ENCODE measurements at regions not wholly inside any gene's neighbourhood (a gene's known extent, or its start where the extent isn't known, plus 50 kb on each side); places are given as distances from the start of the nearest gene placed in this dataset.
"Not testable (repeated sequence)": the region's sequence is repeated elsewhere in the genome, so short reads cannot be mapped to it uniquely, and the experiment has no call there.

DNA sequence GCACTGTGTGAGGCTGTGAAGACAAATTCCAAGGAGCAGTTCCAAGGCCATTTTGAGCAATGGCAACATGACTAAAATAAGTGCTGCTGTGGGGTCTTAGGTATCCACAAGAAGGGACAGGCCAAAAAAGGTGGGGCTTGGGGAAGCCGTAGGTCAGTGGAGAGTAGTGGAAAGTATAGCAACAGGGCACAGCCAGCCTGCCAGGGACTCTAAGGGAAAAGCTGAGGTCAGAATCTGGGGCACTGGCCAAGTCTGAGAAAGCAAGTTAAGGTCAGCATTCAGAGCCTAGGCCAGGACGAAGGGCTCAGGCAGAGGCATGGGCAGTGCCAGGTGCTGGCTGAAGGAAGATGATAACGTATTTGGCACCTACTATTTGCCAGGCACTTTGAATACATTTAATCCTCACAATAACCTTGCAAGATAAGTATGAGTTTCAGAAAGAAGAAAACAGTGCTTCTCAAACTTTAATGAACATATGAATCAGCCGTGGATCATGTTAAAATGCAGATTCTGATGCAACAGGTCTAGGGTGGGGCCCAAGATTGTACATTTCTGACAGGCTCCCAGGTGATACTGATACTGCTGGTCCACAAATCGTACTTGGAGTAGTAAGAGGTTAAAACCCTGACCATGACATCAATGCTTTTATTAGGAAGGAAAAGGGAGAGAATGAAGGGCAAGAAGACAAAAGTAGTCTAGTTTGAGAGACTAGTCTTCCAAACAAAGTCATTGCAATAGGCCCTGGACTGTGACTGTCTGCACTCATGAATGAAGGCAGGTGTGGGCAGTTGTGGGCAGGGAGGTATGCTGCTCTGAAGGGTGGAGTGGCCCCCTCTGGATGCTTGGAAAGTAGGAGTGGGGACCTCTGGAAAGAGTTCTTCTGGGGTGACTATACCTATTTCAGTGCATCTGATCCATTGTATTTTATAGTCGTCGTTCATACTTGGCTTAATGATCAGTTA, 106.3 kb upstream of the ANKRD28 start:
- DNase-seq = no peak

DNA sequence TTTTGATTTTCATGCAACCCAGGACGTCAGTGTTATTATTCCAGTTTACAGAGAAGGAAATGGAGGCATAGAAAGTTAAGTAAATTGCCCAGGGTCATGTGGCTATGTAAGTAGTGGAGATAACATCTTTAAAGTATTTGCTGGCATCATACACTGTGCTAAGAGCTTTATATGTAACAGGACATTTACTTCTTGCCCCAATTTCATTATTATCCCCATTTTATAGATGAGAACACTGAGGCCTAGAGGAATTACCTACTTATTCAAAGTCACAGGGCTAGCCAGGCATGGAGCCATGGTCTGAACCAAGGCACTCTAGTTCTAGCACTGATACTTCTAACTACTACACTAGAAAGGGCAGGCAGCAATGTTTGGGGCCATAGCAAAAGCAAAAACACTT, 107.3 kb upstream of the ANKRD28 start:
- no peak for DNase-seq

DNA sequence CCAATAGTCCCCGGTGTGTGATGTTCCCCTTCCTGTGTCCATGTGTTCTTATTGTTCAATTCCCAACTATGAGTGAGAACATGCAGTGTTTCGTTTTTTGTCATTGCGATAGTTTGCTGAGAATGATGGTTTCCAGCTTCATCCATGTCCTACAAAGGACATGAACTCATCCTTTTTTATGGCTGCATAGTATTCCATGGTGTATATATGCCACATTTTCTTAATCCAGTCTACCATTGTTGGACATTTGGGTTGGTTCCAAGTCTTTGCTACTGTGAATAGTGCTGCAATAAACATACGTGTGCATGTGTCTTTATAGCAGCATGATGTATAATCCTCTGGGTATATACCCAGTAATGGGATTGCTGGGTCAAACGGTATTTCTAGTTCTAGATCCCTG, 109.6 kb upstream of the ANKRD28 start:
- DNase-seq = not testable (repeated sequence)

DNA sequence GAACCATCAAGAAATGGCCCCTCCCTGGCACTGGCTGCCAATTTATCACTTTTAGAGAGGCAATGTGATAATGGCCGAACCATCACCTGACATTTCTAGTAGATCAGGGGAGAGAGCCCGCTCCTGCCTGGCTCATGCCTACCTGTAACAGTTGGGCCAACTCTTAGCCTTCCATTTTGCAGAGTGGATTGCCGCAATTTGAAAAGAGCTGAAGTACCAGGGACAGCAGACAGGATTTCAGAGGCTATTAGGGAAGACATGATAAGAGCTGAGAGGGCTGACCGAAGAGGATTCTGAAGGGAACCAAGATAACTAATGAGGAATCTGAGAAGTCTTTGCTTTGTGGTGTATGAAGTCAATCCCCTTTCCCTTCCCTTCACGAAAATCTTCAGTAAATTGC, 121.2 kb upstream of the ANKRD28 start:
- DNase-seq = no peak

DNA sequence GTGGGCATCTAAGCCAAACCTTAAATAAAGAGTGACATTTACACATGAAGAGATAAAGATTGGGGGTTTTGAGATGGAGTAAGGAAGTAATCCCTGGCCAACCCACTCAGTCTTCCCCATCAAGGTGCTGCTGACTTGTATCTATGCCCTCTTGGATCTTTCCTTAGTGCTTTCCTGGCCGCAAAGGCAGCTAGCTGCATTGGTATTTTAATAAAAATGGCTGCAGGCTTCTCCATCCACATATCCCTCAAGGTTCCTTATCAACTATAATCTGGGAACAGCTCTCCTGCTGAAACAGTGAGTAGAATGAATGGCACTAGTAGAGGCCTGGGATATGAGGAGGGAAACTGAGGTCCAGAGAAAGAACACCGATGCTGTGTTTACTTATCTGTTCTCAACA, 122.2 kb upstream of the ANKRD28 start:
- no peak for DNase-seq

DNA sequence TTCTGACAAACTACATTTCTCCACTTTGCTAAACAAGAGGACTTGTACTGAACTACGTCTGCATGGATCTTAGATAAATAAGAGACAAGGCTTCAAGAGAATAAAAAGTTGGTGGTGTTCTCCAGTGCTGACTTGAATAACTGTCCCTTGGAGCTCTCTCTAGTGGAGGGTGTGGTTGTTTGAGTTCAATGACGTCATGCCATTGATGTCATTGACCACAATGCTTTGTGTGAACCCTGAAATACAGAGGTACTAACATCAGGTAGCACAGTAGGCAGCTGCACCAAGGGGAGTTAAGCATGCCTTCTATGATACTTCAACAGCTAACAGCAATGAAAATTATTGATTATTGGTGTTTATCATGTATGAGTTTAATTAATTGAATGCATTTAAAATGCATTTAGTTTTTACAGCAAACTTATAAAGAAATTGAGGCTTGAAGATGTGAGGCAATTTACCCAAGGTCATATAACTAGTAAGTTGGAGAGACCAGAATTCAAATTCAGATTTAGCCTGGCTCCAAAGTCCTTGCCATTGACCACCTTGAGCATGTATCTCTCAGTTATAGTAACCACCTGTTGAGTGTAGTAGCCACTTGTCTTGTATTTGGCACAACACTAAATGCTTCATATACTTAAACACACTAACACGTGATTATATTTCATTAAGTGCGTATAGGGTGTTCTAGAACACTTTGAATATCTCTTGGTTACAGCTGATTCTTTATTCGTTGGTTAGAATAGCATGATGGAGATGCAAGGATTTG, 126.0 kb upstream of the ANKRD28 start:
- no peak for DNase-seq

DNA sequence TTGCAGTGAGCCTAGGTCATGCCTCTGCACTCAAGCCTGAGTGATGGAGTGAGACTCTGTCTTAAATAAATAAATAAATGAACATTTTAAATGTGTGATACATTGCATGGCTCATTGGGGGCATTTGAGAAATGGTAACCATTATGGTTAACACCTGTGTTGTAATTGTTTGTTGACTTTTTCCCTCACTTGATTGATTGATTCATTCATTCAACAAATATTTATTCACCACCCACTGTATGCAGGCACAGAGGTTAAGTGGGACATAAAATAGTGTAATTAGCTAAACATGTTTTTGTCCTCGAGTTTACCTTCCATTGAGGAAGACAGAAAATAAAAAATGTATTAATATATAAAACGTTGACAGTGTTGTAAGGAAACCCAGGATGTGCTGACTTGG, 127.1 kb upstream of the ANKRD28 start:
- no peak for DNase-seq

DNA sequence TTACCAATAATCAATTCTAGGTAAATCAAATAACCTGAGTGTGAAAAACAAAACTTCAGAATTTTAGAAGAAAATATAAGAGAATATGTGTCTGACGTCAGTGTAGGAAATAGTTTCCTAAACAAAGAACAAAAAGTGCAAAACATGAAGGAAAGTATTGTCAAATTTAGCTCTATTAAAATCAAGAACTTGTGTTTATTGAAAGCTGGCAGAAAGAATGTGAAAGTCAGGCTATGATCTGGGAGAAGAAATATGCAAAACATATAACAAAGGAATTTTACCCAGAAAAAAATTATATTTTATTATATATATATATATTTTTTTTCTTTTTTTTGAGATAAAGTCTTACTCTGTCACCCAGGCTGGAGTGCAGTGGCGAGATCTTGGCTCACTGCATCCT, 129.1 kb upstream of the ANKRD28 start:
- DNase-seq = no peak

DNA sequence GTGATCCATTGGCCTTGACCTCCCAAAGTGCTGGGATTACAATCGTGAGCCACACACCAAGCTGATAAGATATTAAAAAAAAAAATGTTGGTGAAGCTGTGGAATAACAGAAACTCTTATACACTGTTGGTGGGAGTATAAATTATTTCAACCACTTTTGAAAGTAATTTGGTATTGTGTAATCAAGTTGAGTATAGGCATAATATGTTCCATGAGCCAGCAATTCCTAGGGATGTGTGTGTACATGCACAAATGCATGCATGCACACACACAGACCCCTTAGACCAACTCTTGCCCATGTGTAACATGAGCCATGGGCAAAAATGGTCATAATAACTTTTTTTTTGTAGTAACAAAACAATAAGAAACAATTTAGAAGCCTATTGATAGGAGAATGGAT, 130.2 kb upstream of the ANKRD28 start:
- no peak for DNase-seq

DNA sequence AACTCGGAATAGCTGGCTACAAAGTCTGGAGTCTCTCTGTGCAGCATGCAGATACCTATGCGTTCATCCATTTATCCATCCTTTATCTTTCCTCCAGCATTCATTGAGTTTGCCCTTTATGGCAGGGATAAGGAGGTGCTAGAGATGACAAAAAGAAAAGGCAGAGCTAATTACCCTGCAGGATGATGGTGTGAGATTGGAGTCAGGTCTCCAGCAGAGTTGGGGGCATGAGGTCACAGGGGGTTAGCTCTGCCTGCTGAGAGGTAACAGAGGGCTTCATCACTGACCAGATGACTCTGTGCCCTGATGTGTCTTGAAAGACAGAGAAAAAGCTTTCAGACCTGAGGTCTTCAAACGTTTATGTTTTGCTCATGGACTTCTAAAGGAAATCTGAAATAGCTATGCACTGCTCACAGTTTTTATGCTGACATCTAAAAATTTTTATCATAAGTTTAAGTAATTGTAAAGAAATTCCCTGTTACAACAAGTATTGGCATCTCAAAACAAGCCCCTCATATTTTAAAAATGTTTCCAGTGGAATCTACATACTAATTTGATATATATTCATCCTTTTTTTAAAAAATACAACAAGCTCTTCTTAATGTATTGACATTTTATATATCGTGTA, 132.3 kb upstream of the ANKRD28 start:
- no peak for DNase-seq

DNA sequence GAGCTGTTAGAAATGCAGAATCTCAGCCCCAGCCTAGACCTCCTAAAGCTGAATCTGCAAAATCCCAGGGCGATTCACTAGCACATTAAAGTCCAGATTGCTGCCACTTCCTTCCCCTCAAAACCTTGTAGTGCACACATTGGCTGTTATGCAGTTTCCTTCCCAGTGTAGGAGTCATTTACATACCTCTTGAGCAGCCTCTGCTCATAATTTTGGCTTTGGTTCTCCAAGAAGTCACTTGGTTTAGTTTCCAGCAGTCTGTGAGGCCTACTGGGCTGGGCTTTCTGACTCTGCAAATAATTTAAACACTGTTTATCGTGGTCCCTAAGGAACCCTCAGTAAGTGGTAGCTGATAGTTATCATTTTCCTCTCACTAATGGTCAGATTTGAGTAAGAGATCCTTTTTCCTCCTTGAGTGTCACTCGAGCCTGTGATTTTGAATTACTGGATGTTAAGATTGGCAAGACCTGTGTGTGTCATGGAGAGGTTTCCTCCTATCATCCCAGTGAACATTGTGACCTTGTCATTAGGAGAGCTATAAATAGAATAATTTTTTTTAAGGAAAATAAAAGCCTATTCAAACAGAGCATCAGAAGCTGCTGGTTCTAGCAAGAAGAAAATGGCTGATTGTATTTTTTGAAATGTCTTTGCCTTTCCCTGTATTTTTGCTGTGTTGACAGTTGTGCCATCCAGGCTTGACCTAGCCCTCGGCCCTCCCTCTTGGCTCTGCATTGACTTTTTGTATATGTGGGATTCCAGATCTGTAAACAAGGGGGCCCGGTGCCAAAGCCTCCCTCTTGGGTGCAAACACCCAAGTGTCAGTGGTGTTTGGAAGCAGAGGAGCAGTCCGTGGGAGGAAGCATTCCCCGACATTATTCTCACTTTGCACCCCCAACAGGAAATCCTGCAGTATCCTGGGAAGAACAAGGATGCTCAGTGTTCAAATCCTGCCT, 134.8 kb upstream of the ANKRD28 start:
- no peak for DNase-seq

DNA sequence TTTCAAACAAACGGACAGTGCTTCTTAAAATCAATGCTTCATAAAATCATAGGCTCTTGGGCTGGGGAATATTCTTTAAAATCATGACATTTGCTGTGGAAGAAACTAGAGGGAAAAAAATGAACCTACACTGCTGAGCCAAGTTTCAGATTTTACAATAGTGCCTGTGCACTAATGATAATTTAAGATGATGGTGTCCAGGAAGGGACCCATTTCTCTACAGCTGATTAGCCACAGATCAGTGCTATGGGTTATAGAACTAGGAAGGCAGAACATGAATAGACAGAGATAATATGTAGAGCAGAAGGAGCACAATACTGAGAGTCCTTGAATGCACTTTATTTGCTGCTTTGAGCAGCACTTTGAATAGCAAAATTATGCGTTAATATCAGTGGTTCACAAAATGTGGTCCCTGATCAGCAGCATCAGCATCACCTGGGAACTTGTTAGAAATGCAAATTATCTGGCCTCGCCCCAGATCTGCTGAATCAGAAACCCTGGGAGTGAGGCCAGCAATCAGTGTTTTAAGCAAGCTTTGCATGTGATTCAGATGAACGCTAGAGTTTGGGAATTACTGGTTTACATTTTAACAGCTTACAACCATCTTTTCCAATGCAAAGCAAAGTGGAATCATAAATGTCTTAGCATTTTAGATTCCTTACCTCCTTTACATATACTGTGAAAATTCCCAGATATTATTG, 135.8 kb upstream of the ANKRD28 start:
- no peak for DNase-seq

DNA sequence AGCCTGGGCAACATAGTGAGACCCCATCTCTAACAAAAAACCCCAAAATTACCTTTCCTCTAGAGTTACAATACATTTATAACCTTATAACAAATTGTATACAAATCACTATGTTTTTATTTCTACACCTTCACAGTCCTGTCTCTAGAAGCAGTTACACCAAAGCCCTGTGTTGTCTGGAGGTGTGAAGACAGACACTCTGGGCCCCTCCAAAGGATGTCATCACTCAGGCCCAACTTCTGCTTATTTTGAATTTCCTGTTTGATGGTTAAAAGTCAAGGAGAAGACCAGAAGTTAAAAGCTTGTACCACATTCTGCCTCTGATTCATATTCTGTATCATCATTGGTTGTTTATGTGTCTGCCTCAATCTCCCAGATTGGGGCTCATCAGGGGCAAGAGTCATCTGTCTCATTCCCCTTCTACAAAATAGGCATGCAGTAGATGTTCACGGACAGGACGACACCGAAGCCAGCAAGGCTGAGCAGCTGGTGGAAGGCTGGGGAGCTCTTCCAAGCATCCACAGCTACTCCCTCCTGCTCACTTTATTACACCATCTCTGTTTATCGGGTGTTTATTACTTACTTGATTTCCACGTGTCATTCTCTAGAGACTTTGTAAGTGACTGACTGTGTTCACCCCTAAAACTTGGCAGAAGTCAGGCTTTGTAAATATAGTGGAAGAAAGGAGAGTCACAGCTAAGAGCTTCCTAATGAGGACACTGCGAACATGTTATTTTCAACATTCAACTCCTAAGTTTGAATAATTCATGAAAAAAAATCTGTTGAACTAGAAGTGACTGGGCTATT, 136.8 kb upstream of the ANKRD28 start:
- no peak for DNase-seq

DNA sequence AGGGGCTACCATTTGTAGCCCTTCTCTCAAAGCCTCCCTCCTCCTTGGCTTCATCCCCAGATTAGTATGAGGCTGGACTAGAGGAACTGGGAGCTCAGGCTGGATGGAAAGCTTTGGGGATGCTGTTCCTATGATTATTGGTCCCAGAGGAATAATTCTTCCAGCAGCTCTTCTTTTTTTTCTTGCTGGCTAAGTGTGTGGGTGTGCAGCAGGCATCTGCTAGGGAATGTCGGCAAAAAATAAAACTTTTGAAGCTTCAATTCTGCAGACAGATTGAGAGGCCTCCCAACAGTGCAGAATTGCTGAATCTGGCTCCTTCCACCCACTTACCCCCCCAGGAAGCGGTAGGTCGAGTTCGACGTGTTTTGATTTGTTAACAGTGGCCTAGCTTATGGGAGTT, 138.5 kb upstream of the ANKRD28 start:
- DNase-seq = no peak

DNA sequence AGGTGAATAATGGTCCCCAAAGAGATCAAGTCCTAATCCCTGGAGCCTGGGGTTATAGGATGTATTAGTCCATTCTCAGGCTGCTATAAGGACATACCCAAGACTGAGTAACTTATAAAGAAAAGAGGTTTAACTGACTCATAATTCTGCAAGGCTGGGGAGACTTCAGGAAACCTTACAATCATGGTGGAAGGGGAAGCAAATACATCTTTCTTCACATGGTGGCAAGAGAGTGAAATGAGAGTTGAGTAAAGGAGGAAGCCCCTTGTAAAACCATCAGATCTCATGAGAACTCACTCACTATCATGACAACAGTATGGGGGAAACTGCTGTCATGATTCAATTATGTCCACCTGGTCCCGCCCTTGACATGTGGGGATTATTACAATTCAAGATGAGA, 142.9 kb upstream of the ANKRD28 start:
- no peak for DNase-seq

DNA sequence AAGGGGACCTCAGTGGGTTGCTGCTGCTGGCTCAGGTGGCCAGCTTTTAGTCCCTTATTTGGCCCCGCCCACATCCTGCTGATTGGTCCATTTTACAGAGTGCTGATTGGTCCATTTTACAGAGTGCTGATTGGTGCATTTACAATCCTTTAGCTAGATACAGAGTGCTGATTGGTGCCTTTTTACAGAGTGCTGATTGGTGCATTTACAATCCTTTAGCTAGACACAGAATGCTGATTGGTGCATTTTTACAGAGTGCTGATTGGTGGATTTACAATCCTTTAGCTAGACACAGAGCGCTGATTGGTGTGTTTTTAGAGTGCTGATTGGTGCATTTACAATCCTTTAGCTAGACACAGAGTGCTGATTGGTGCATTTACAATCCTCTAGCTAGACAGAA, 143.7 kb upstream of the ANKRD28 start:
- not testable (repeated sequence) for DNase-seq

DNA sequence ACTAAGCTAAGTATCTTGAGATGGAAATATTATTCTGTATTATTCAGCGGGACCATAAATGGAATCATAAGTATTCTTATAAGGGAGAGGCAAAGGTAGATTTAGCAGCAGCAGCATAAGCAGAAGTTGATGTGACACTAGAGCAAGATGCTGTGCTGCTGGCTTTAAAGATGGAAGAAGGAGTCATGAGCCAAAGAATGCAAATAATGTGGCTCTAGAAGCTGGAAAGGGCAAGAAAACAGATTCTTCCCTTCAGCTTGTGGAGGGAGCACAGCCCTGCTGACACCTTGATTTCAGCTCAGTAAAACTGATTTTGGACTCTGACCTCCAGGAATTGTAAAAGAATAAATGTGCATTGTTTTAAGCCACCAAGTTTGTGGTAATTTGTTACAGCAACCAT, 144.2 kb upstream of the ANKRD28 start:
- DNase-seq = no peak

DNA sequence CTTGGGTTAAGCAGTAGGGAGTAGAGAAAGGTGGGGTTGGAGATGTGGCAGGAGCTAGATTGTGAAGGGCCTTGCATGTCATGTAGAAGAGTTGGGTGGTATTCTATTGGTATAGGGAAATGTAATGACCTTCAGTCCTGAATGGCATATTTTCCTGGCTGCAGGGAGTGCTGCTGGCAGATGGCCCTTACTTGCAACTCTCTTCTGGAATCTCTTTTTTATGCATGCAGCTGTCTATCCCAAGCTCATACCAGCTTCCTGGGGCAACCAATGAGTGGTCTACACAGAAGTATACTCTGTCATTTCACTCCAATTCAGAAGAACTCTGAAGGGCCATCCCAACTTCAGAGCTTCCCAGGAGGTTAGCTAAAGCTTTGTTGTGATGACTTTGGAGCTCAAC, 144.7 kb upstream of the ANKRD28 start:
- no peak for DNase-seq

DNA sequence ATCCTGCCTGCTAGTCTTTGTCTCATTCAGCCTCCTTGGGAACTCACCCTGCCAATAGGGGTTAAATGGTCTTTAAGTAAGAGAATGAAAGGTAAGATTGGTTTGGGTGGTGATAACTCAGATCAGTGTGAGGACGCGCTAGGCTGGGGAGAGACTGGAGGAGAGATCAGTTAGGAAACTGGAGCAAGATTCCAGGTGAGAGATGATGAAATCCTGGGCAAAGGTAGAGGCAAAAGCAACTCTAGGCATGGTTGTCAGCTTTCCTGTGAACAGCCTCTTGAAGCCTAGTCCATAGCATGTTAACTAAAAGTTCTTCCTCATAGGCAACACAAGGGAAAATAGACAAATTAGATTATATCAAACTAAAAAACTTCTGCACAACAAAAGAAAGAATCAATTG, 145.2 kb upstream of the ANKRD28 start:
- no peak for DNase-seq

DNA sequence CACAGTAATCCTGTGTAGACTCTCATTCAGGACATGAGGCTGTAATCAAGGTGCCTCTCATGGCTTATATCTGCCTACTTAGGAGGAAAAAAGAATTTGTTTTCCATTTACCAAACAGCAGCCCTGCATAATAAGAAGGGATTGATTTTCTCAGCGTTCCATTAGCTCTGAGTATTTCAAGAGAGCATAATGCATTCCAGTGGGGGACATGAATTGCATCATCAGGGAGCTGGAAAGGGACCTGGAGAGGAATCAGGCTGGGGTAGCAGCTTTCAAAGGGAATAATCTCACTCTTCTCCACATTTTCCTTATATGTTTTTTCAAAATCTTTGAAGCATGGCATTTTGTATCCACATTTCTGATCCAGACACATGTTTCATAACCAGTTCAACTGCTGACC, 150.6 kb upstream of the ANKRD28 start:
- no peak for DNase-seq
